ENCODE measurements at regions not wholly inside any gene's neighbourhood (a gene's known extent, or its start where the extent isn't known, plus 50 kb on each side); places are given as distances from the start of the nearest gene placed in this dataset.

GRCh38 chr4:178316211-178316610, 874.0 kb upstream of the AGA start:
- in situ Hi-C loops (cut with HindIII; ENCODE audit: low sequenced_read_pairs), result no loop called here
- DNase-seq (ENCODE audit: low read depth, low spot score), result no peak
- no peak overlapping the region for H3K4me3 ChIP-seq (ENCODE audit: low read depth, low read length)
- no peak for TF ChIP-seq CTCF (IDR thresholded peaks at IDR 0.05; ENCODE audit: low read depth, low read length)

DNA sequence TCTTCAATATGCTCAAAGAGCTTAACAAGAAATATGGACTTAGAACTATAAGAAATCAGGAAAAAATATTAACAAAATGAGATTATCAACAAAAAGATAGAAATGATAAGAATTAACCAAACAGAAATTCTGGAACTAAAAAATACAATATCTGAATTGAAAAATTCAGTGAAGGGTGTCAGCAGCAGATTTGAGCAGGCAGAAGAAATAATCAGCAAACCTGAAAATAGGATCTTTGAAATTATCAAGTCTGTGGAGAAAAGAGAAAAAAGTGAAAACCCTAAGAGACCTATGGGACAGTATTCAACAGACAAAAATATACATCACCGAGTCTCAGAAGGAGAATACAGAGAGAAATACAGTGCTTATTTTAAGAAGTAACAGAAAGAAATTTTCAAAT, 877.8 kb upstream of the AGA start:
- H3K4me3 ChIP-seq (ENCODE audit: low read depth, low read length), result no peak overlapping the region
- no peak for TF ChIP-seq CTCF (IDR thresholded peaks at IDR 0.05; ENCODE audit: low read depth, low read length)
- in situ Hi-C loops (cut with HindIII; ENCODE audit: low sequenced_read_pairs), result no loop called here
- no peak for DNase-seq (ENCODE audit: low read depth, low spot score)

DNA sequence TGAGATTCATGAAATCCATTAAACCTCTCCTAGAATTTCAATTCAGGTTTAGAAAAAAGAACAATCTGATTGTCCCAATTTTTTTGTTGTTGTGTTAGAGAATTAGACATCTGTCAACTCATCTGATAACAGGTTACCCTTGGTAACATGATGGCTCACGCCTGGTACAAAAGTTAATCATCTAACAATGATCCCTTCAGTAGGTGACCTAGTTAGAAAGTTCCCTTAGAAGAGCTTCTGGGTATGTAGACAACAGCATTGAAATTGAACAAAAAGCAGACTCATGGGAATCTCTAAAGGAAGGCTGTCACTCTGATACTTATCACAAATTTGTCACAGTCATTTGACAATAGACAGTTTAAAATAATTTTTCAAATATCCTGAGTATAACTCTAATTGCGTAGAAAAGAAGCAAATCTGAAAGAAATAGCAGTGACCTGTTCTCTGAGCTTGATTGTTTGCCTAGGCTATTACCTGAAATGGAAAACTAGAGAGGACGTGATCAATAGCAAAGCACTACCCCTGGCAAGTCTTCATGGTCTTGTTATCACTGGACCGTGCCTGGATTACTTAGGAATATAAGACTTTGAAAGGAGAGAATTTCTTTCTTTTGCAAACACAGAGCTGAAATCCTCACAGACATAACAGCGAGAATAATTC, 880.4 kb upstream of the AGA start:
- no peak for DNase-seq (ENCODE audit: low read depth, low spot score)
- in situ Hi-C loops (cut with HindIII; ENCODE audit: low sequenced_read_pairs), result no loop called here
- no peak overlapping the region for H3K4me3 ChIP-seq (ENCODE audit: low read depth, low read length)
- no peak for TF ChIP-seq CTCF (IDR thresholded peaks at IDR 0.05; ENCODE audit: low read depth, low read length)

GRCh38 chr4:178329226-178329872, 887.1 kb upstream of the AGA start:
- TF ChIP-seq CTCF (IDR thresholded peaks at IDR 0.05; ENCODE audit: low read depth, low read length), result no peak
- no peak overlapping the region for H3K4me3 ChIP-seq (ENCODE audit: low read depth, low read length)
- DNase-seq (ENCODE audit: low read depth, low spot score), result peak; percentile 2

GRCh38 chr4:178333355-178333754, 891.1 kb upstream of the AGA start:
- no peak overlapping the region for H3K4me3 ChIP-seq (ENCODE audit: low read depth, low read length)
- TF ChIP-seq CTCF (IDR thresholded peaks at IDR 0.05; ENCODE audit: low read depth, low read length), result no peak
- in situ Hi-C loops (cut with HindIII; ENCODE audit: low sequenced_read_pairs), result no loop called here
- no peak for DNase-seq (ENCODE audit: low read depth, low spot score)

More at GRCh38 chr4:178329226-178329872, 887.1 kb upstream of the AGA start:
- in situ Hi-C loops (cut with HindIII; ENCODE audit: low sequenced_read_pairs), result no loop called here

GRCh38 chr4:178339769-178340168, 897.5 kb upstream of the AGA start:
- in situ Hi-C loops (cut with HindIII; ENCODE audit: low sequenced_read_pairs), result no loop called here
- DNase-seq (ENCODE audit: low read depth, low spot score), result peak; percentile 10
- no peak for TF ChIP-seq CTCF (IDR thresholded peaks at IDR 0.05; ENCODE audit: low read depth, low read length)
- no peak overlapping the region for H3K4me3 ChIP-seq (ENCODE audit: low read depth, low read length)

Data from astrocyte of the spinal cord (primary cell).